ENCODE measurements at regions not wholly inside any gene's neighbourhood (a gene's known extent, or its start where the extent isn't known, plus 50 kb on each side); places are given as distances from the start of the nearest gene placed in this dataset.

DNA sequence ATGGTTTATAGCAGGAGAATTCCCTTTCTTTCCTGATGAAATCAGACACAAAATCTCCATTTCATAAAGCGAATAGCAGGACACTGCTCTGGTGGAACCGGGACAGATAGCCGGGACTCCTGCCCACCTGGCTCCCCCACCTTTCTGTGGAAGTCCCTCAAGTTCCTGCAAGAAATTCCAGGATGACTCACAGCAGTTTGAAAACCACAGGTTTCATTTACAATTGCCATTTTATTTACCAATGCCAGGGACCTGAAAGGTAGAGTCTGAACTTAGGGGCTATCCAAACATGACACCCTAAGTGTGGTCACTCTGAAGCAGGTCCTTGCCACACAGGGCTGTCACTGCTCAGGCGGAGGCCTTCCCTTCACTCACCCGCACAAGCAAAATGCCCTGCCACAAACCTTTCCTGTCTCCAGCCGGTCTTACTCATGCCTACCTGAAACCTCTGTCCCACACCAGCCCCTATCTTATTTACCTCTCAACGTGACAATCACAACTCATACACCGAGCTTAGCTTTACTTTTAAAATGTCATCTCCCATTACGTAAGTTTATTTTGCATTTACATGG lies 63.3 kb upstream of the TAF1L start:
- TF ChIP-seq POLR2A (IDR thresholded peaks at IDR 0.05; ENCODE audit: low read length) (no peak), GATA1 (IDR thresholded peaks at IDR 0.05; ENCODE audit: low read depth, low read length) (no peak)
- DNase-seq, result no peak

DNA sequence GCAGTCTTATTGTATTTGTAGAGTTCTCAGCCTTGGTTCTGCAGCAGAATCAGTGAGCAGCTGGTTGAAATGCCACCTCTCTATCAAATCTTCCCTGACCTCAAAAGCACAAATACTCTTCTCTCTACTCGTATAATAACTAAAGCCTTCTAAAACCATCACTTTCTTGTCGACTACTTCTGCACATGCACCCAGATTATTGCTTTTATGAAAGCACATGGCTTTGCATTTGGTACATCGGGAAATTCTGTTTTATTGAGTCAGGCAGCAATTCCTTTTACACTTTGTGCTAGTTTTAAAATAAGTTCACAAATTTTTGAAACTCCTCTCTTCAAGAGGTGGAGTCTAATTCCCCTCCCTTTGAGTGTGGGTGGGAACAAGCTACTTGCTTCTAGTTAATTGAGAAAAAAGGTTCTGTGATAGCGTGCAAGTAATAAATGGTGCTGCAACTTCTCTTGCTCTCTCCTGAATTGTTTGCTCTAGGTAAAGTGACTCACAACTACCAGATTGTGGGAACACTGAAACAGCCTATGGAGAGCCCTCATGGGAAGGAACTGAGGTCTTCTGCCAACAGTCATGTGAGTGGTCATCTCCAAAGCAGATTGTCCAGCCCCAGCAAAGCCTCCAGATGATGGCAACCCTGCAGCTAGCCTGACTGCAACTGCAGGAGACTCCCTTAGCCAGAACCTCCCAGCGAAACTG lies 66.0 kb upstream of the TAF1L start:
- DNase-seq, result no peak
- TF ChIP-seq POLR2A (IDR thresholded peaks at IDR 0.05; ENCODE audit: low read length) (no peak), GATA1 (IDR thresholded peaks at IDR 0.05; ENCODE audit: low read depth, low read length) (no peak)

DNA sequence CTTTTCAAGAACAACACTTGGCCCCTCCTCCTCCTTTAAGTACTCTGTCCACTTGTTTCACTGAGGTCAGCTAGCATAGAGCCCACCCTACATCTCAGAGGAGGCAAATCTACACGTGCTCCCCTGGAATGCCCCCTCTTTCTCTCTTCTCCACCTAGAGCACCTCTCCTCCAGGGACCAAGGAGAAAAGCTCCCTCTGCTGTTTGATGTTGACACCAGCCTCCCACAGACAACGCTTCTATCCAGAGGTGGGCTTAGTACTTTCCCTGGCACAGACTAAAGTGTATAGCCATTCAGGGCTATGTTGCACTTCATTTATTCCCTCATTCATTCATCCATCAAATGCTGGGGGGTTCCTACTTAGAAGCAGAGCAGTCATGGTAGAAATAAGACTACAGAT lies 68.2 kb upstream of the TAF1L start:
- no peak for TF ChIP-seq GATA1 (IDR thresholded peaks at IDR 0.05; ENCODE audit: low read depth, low read length)
- no peak for TF ChIP-seq POLR2A (IDR thresholded peaks at IDR 0.05; ENCODE audit: low read length)
- DNase-seq, result peak in 1 of 2 experiments; percentile 3

DNA sequence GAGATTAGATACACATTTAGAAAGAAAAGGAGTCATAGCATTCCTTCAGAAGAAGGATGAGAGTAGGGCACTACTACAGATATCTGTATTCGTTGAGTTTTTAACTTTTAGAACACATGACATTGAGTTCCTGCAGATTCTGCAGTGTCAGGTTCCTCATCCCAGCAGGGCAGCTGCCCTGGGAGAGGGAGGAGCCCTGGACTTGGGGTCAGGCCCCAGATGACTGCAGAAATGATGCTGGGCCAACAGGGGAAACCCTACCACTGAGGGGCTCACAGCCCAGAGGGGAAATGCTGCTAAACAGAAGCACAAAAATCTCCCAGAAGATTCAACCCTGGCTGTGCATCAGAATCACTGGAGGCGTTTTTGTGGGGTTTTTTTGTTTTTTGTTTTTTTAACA lies 68.9 kb upstream of the TAF1L start:
- no peak for TF ChIP-seq GATA1 (IDR thresholded peaks at IDR 0.05; ENCODE audit: low read depth, low read length)
- no peak for TF ChIP-seq POLR2A (IDR thresholded peaks at IDR 0.05; ENCODE audit: low read length)

DNA sequence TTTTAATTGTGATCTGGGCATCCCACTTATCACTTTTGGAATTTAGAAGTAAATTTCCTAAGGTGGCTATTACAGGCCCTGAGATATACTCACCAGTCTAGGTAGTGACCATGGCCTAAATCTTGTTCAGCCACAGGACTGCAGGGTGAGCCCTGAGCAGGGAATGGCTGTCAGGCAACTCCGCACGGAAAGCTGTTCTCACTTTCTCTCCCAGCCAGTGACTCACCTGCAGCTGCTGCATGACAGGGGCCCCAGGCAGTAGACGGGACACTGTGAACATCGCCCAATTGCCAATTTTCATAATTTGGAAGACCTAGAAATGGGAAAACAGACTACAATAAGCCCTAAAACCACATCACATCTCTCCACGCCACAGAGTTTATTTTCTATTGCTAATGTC lies 69.6 kb upstream of the TAF1L start:
- TF ChIP-seq GATA1 (IDR thresholded peaks at IDR 0.05; ENCODE audit: low read depth, low read length) (no peak), POLR2A (IDR thresholded peaks at IDR 0.05; ENCODE audit: low read length) (no peak)
- DNase-seq, result no peak

More for the DNA sequence above, 68.9 kb upstream of the TAF1L start:
- no peak for DNase-seq

DNA sequence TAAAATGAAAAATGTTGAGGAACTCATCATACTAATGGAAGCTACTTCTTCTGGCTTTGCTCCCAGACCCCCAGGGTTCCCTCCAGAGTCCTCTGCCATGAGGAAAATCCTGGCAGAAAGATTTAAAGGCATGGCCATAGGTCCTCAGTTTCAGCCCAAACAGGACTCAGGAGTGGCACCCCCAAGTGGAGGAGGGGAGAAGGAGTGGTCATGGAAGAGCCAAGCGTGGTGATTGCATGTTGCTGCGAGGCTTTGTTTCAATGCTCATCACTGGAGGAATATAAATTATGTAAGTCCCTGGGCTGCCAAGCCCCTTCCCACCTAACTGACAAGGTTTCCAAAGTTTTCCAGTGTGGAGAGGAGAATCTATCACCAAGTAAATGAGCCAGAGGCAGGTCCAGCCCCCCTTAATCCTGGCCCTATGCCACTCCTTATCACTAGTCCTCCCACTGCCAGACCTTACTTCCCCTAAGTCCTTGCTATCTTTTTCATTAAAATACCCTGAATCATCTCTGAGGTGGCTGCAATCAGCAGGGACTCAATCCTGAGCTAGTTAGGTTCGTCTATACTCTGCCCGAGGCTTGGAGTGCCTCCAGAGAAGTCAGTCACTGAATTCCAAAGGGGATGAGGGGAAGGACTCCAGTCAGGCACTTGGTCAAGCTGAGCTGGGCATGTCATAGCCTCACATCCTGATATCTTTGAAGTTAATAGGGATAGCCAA lies 70.7 kb upstream of the TAF1L start:
- peak; percentile 30 to 53 for DNase-seq
- TF ChIP-seq POLR2A (IDR thresholded peaks at IDR 0.05; ENCODE audit: low read length) (no peak), GATA1 (IDR thresholded peaks at IDR 0.05; ENCODE audit: low read depth, low read length) (no peak)

DNA sequence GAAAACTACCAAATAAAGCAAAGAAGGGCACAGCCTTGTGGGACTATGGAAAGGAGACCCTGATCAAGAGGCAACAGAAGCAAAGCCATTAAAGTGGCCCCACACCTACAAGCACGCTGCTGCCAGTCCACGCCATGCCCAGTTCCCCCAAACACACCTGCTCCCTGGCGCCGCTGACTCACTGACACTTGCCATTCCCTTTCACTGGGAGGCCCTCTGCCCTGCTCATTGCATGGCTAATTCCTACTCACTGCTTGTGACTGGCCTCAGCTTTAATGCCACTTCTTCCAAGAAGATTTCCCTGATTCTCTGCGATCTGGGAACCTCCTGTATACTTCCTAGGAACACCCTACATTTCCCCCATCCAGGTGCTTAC lies 71.2 kb upstream of the TAF1L start:
- TF ChIP-seq GATA1 (IDR thresholded peaks at IDR 0.05; ENCODE audit: low read depth, low read length) (no peak), POLR2A (IDR thresholded peaks at IDR 0.05; ENCODE audit: low read length) (no peak)
- no peak for DNase-seq

DNA sequence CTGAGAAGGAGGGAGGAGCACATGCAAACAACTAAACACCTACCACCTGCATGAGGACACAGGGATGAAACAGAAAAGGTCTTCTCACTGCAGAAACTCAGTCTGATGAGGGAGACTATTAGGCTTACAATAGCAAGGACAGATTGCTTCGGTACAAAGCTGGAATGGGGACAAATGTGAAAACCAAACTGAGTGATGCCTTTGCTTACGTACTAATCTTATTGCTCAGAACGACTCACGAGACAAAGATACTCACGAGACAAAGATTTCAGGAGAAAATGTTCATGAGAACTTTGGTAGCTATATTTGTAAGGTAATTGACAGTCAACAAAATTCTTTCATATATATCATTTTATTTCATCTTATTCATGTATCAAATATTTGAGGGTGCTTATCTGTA lies 71.9 kb upstream of the TAF1L start:
- no peak for DNase-seq
- TF ChIP-seq GATA1 (IDR thresholded peaks at IDR 0.05; ENCODE audit: low read depth, low read length) (no peak), POLR2A (IDR thresholded peaks at IDR 0.05; ENCODE audit: low read length) (no peak)

DNA sequence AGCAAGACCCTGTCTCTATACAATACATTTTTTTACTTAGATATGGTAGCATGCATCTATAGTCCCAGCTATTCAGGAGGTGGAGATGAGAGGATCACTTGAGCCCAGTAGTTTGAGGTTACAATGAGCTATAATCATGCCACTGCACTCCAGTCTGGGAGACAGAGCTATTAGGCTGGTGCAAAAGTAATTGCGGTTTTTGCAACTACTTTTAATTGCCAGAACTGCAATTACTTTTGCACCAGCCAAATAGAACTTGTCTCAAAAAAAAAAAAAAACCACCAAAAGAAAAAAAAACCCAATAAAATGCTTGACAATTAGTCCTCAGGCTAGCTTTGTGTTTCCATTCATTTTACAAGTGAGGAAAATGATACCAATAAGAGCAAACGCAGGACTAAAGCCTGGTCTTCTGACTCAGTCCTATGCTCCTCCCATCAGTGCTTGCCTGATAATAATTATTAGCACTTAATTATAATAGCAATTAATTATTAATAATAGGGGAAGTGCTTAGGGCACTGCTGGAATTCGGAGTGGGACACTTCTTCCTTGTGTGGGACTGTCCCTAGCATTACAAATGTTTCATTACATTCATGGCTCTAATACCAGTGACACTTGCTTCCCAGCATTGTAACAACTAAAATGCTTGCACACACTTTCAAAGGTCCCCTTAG lies 73.1 kb upstream of the TAF1L start:
- no peak for DNase-seq
- TF ChIP-seq POLR2A (IDR thresholded peaks at IDR 0.05; ENCODE audit: low read length), result no peak
- TF ChIP-seq GATA1 (IDR thresholded peaks at IDR 0.05; ENCODE audit: low read depth, low read length), result no peak

DNA sequence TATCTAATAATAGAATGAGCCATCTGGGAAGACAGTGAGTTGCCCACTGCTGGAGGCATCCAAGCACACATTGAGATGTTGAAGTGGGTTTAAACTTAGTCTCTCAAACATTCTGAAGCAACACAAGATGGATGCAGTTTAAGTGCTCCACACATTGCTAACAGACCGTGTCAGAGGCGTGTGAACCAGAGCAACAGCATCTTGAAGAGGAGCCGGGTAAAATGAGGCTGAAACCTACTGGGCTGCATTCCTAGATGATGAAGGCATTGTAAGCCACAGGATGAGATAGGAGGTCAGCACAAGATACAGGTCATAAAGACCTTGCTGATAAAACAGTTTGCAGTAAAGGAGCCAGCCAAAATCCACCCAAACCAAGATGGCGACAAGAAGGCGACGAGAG lies 73.5 kb upstream of the TMEM215 start:
- no peak for TF ChIP-seq GATA1 (IDR thresholded peaks at IDR 0.05; ENCODE audit: low read depth, low read length)
- TF ChIP-seq POLR2A (IDR thresholded peaks at IDR 0.05; ENCODE audit: low read length), result no peak

DNA sequence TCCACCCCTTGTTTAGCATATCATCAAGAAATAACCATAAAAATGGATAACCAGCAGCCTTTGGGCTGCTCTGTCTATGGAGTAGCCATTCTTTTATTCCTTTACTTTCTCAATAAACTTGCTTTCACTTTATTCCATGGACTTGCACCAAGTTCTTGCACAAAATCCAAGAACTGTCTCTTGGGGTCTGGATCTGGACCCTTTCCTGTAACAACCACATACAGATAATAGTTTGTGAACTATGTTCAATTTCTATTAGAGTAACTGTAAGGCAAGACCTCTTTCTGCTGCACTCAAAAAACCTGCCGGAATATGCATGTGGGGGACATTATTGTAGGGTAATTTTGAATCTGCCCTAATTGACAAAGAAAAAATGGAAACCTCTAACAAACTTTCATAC lies 66.9 kb upstream of the TMEM215 start:
- DNase-seq, result no peak
- TF ChIP-seq POLR2A (IDR thresholded peaks at IDR 0.05; ENCODE audit: low read length), result no peak
- TF ChIP-seq GATA1 (IDR thresholded peaks at IDR 0.05; ENCODE audit: low read depth, low read length), result no peak

More for the DNA sequence above, 73.5 kb upstream of the TMEM215 start:
- DNase-seq, result no peak

DNA sequence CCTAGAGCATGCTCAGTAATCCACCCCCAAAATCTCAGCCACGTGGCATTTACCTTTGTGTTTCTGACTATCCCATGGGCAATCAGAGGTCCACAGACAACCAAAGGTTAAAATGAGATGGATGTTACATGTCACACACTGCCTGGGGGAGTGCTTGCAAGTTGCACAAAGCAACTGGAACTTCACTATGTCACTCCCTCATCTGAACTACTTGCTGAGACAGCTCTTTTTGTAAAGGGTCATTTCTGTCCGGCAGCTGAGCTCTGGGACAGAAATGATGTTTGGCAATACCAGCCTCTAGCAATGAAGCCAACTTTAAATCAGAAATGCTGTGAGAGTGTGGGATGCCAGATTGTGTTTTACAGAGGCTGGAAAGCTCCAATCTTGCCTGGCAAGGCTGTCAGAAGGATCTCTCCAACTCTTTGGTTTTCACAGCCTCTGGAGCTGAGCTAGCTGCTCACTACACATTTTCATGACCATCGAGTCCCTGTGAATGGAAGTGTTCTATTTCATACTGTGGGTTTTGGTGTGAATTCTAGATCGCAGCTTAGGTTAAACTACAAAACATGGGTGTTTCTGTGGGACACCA lies 66.3 kb upstream of the TMEM215 start:
- DNase-seq, result no peak
- TF ChIP-seq GATA1 (IDR thresholded peaks at IDR 0.05; ENCODE audit: low read depth, low read length), result no peak
- TF ChIP-seq POLR2A (IDR thresholded peaks at IDR 0.05; ENCODE audit: low read length), result no peak

DNA sequence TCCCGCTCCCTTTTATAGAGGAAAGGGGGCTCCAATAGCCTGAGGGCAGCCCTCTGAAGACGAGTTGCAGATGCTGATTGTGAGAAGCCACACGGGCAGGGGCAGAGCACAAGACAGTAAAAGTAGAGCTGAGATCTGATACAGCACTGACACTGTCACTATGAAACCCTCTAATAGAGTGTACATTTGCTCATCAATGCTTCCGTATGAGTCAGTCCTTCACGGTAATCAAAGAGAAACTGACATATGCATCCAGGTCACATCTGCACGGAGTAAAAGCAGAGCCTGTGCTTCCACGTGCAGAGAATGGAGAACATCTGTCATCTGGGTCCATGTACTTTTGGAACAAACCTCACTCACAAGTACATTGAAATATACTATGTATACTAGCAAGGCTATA lies 60.6 kb upstream of the TMEM215 start:
- TF ChIP-seq POLR2A (IDR thresholded peaks at IDR 0.05; ENCODE audit: low read length) (no peak), GATA1 (IDR thresholded peaks at IDR 0.05; ENCODE audit: low read depth, low read length) (no peak)
- DNase-seq, result no peak

DNA sequence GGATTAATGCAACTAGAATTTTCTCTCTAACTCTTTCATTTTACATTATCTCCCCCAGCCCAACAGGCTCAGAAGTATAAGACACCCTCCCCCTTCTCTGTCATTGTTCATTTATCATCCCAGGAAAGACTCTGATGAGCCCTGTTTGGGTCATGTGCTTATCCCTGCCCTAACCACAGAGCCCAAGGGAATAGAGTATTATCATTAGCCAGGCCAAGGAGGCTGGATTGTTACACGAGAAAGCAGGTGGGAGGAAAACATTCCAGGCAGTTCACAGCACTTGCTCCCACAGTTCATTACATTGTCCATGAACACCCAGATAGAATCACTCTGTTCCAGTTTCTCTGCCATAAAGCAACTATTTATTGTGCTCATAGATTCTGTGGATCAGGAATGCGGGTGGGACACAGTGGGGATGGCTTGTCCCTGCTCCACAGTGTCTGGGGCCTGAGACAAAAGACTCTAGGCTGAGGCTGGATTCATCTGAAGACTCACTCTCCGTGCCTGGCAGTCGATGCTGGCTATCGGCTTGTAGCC lies 59.5 kb upstream of the TMEM215 start:
- no peak for DNase-seq
- TF ChIP-seq POLR2A (IDR thresholded peaks at IDR 0.05; ENCODE audit: low read length), result no peak
- no peak for TF ChIP-seq GATA1 (IDR thresholded peaks at IDR 0.05; ENCODE audit: low read depth, low read length)

Measured in erythroblast (primary cell).